Esophagus muscularis mucosa (tissue), 4 donors: ENCODE measurements at regions not wholly inside any gene's neighbourhood (a gene's known extent, or its start where the extent isn't known, plus 50 kb on each side); places are given as distances from the start of the nearest gene placed in this dataset.
A peak's percentile ranks its signal among the peaks of the same experiment; 100 is the strongest.

Experiments used
- DNase-seq: peaks from one replicate; pipeline ENCODE4 v3.0.0-alpha.2; 2017; ENCODE audit errors: extremely low spot score
- H3K27ac ChIP-seq, 4 donors: fragments of 200-600 bp; sonication (generic); replicated peaks in 1 of 4; 1 replicate in 3 of 4; 2 replicates in 1 of 4; pipeline ENCODE4 v1.5.1; 2016 to 2019; ENCODE audit warnings: mild to moderate bottlenecking in 1 of 4
- H3K27me3 ChIP-seq, 4 donors: fragments of 200-600 bp; sonication (generic); one replicate each; pipeline versions ENCODE4 v1.5.1 to v1.6.0; 2016 to 2019
- H3K36me3 ChIP-seq, 4 donors: fragments of 200-600 bp; sonication (generic); one replicate each; pipeline ENCODE4 v1.5.1; 2016 to 2019
- H3K4me1 ChIP-seq, 4 donors: fragments of 200-600 bp; sonication (generic); one replicate each; pipeline ENCODE4 v1.5.1; 2016 to 2019
- H3K4me3 ChIP-seq, 4 donors: fragments of 200-600 bp; sonication (generic); 1 replicate in 2 of 4; 2 replicates in 2 of 4; pipeline ENCODE4 v1.5.1; 2016 to 2019; ENCODE audit warnings: mild to moderate bottlenecking in 4 of 4, moderate library complexity in 1 of 4
- H3K9me3 ChIP-seq, 4 donors: fragments of 200-600 bp; sonication (generic); 1 replicate in 3 of 4; 2 replicates in 1 of 4; pipeline ENCODE4 v1.5.1; 2016 to 2019
- EP300 ChIP-seq: sonication (generic); formaldehyde crosslinking; IDR thresholded peaks from one replicate; pipeline ENCODE4 v1.6.1; 2017; ENCODE audit warnings: antibody characterized with exemption
- POLR2A ChIP-seq: fragments of 450-650 bp; IDR thresholded peaks from one replicate; pipeline ENCODE4 v1.6.1; 2017; ENCODE audit warnings: antibody characterized with exemption, moderate library complexity, mild to moderate bottlenecking, low read depth
- POLR2AphosphoS5 ChIP-seq, 2 donors: sonication (generic); formaldehyde crosslinking; IDR thresholded peaks; one replicate each; pipeline ENCODE4 v1.6.1; 2017; ENCODE audit warnings: antibody characterized with exemption in 2 of 2
- WGBS: methylation state at CpG from one replicate; pipeline ENCODE4 v1.1.5; 2018; 5-methylcytosine and 5-hydroxymethylcytosine counted together
- intact Hi-C: fragments of 100-400 bp; cut with DNase I; formaldehyde crosslinking; loops from one replicate; pipeline ENCODE4 v1.15.1; 2023
- TF ChIP-seq, protein P1 (sequence below), 3 experiments: fragments of 200-600 bp in 2 of 3; fragments of 450-650 bp in 1 of 3; sonication (generic) in 2 of 3; IDR thresholded peaks; one replicate each; pipeline ENCODE4 v1.5.1; 2017 to 2019; ENCODE audit warnings: antibody characterized with exemption in 3 of 3, mild to moderate bottlenecking in 2 of 3, moderate library complexity in 1 of 3

- Histone ChIP-seq H3K27me3 (no peaks in the 10 kb centered on the region), H3K27ac (peak overlapping the region; percentile 73 to 82 (median 76)), H3K4me1 (peaks cover 45 to 56% (median 50%) of the 10 kb centered on the region in 4 donors), H3K4me3 (no peak overlapping the region), H3K9me3 (no peaks in the 10 kb centered on the region), H3K36me3 (no peaks in the 10 kb centered on the region)
- 34% methylated on average over 10 of the region's 10 CpGs for WGBS
- no peak for DNase-seq
- intact Hi-C loops = loop anchor here (5.0 to 10.0 kb wide), 2 partner anchors 104 to 108 kb away; partner anchors contain the start of gene ARF6
- TF ChIP-seq EP300 (no peak), POLR2AphosphoS5 (IDR thresholded peaks at IDR 0.05) (peak; percentile 45 to 54), POLR2A (no peak)
- TF ChIP-seq, protein P1, sequence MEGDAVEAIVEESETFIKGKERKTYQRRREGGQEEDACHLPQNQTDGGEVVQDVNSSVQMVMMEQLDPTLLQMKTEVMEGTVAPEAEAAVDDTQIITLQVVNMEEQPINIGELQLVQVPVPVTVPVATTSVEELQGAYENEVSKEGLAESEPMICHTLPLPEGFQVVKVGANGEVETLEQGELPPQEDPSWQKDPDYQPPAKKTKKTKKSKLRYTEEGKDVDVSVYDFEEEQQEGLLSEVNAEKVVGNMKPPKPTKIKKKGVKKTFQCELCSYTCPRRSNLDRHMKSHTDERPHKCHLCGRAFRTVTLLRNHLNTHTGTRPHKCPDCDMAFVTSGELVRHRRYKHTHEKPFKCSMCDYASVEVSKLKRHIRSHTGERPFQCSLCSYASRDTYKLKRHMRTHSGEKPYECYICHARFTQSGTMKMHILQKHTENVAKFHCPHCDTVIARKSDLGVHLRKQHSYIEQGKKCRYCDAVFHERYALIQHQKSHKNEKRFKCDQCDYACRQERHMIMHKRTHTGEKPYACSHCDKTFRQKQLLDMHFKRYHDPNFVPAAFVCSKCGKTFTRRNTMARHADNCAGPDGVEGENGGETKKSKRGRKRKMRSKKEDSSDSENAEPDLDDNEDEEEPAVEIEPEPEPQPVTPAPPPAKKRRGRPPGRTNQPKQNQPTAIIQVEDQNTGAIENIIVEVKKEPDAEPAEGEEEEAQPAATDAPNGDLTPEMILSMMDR (IDR thresholded peaks at IDR 0.05) = no peak
These were observed 107.7 kb downstream of the ARF6 start for GRCh38 chr14:50000380-50001150.

GRCh38 chr14:50001151-50001998 is 108.5 kb downstream of the ARF6 start:
- Histone ChIP-seq H3K4me1 (peaks cover 45 to 56% (median 50%) of the 10 kb centered on the region in 4 donors), H3K27ac (peak overlapping the region; percentile 73 to 82 (median 76)), H3K36me3 (no peaks in the 10 kb centered on the region), H3K9me3 (no peaks in the 10 kb centered on the region), H3K4me3 (no peak overlapping the region), H3K27me3 (no peaks in the 10 kb centered on the region)
- intact Hi-C loops = loop anchor here (5.0 to 10.0 kb wide), 2 partner anchors 103 to 109 kb away; partner anchors contain the start of gene ARF6
- no peak for TF ChIP-seq POLR2A
- TF ChIP-seq POLR2AphosphoS5 (IDR thresholded peaks at IDR 0.05) = peak in 1 of 2 donors; percentile 24
- TF ChIP-seq, protein P1 (IDR thresholded peaks at IDR 0.05) = no peak
- no peak for TF ChIP-seq EP300
- 74% methylated on average over 7 of the region's 23 CpGs for WGBS
- no peak for DNase-seq

GRCh38 chr14:50001999-50002925 is 109.4 kb downstream of the ARF6 start:
- peaks cover 45 to 56% (median 50%) of the 10 kb centered on the region in 4 donors for H3K4me1 ChIP-seq
- no peaks in the 10 kb centered on the region for H3K27me3 ChIP-seq
- H3K27ac ChIP-seq = peak overlapping the region; percentile 74 to 82 (median 80)
- peak overlapping the region; percentile 59 to 65 (median 60) for H3K4me3 ChIP-seq
- H3K9me3 ChIP-seq = no peaks in the 10 kb centered on the region
- no peak for DNase-seq
- intact Hi-C loops = loop anchor here (5.0 to 10.0 kb wide), 2 partner anchors 103 to 110 kb away; partner anchors contain the start of gene ARF6
- H3K36me3 ChIP-seq = no peaks in the 10 kb centered on the region
- TF ChIP-seq EP300 (no peak), POLR2AphosphoS5 (IDR thresholded peaks at IDR 0.05) (no peak), POLR2A (no peak)
- TF ChIP-seq, protein P1 (IDR thresholded peaks at IDR 0.05) = no peak
- WGBS = 87% methylated on average over 10 of the region's 10 CpGs

DNA sequence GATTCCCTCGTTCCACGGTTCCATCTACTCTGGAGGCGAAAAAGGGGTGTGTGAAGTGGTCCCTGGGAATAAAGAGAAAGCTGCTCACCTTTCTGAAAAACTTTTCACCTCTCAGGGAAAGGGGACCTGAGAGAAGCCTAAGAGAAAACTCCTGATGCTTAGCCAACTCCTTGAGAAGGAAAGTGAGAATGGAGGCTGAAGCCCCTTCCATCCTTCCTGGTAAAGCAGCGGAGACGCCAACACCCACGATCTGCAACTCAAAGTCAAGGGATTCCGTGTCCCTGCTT is 110.0 kb downstream of the ARF6 start:
- DNase-seq = no peak
- WGBS = 31% methylated on average over 7 of the region's 7 CpGs
- no peaks in the 10 kb centered on the region for H3K9me3 ChIP-seq
- H3K4me1 ChIP-seq = peaks cover 45 to 56% (median 50%) of the 10 kb centered on the region in 4 donors
- TF ChIP-seq, protein P1 (IDR thresholded peaks at IDR 0.05) = no peak
- TF ChIP-seq POLR2AphosphoS5 (IDR thresholded peaks at IDR 0.05) = no peak
- no peak for TF ChIP-seq POLR2A
- no peak for TF ChIP-seq EP300
- H3K36me3 ChIP-seq = no peaks in the 10 kb centered on the region
- H3K27ac ChIP-seq = peak overlapping the region; percentile 74 to 82 (median 80)
- peak overlapping the region; percentile 59 to 65 (median 60) for H3K4me3 ChIP-seq
- no peaks in the 10 kb centered on the region for H3K27me3 ChIP-seq
- intact Hi-C loops = loop anchor here (5.0 to 10.0 kb wide), 2 partner anchors 102 to 111 kb away; partner anchors contain the start of gene ARF6
